HG03354 (cell line): ENCODE measurements at regions not wholly inside any gene's neighbourhood (a gene's known extent, or its start where the extent isn't known, plus 50 kb on each side); places are given as distances from the start of the nearest gene placed in this dataset.

Experiments
- ATAC-seq: cut with Tn5 transposase; IDR thresholded peaks from one replicate; pipeline ENCODE4 v1.9.1; 2021; ENCODE audit warnings: mild to moderate bottlenecking; ENCODE audit not compliant: unreplicated experiment, poor library complexity, severe bottlenecking

- ATAC-seq, result no peak
These were observed 287.9 kb downstream of the ETAA1 start for GRCh38 chr2:67684991-67685390.

GRCh38 chr2:67686254-67686653 is 289.1 kb downstream of the ETAA1 start:
- no peak for ATAC-seq

GRCh38 chr2:67689186-67689585 is 292.1 kb downstream of the ETAA1 start:
- no peak for ATAC-seq

GRCh38 chr2:67689651-67690050 is 292.5 kb downstream of the ETAA1 start:
- ATAC-seq, result no peak

GRCh38 chr2:67694445-67694844 is 297.3 kb downstream of the ETAA1 start:
- no peak for ATAC-seq

- ATAC-seq, result no peak
These were observed 303.9 kb downstream of the ETAA1 start for GRCh38 chr2:67701011-67701410.

- ATAC-seq, result no peak
These were observed 305.2 kb downstream of the ETAA1 start for GRCh38 chr2:67702284-67702683.

GRCh38 chr2:67702937-67703336 is 305.8 kb downstream of the ETAA1 start:
- no peak for ATAC-seq

- no peak for ATAC-seq
These were observed 308.9 kb downstream of the ETAA1 start for GRCh38 chr2:67706082-67706481.

- no peak for ATAC-seq
These were observed 310.8 kb downstream of the ETAA1 start for GRCh38 chr2:67707896-67708295.

GRCh38 chr2:67709835-67710234 is 312.7 kb downstream of the ETAA1 start:
- no peak for ATAC-seq

GRCh38 chr2:67712484-67712883 is 315.4 kb downstream of the ETAA1 start:
- ATAC-seq, result no peak

GRCh38 chr2:67713376-67713775 is 316.2 kb downstream of the ETAA1 start:
- no peak for ATAC-seq

GRCh38 chr2:67716895-67717396 is 319.8 kb downstream of the ETAA1 start:
- ATAC-seq, result no peak

- ATAC-seq, result no peak
These were observed 320.6 kb downstream of the ETAA1 start for GRCh38 chr2:67717692-67718091.

GRCh38 chr2:67719351-67719750 is 322.2 kb downstream of the ETAA1 start:
- ATAC-seq, result no peak

GRCh38 chr2:67721516-67721915 is 324.4 kb downstream of the ETAA1 start:
- ATAC-seq, result no peak

GRCh38 chr2:67724261-67724660 is 327.1 kb downstream of the ETAA1 start:
- no peak for ATAC-seq

- ATAC-seq, result no peak
These were observed 328.6 kb downstream of the ETAA1 start for GRCh38 chr2:67725731-67726130.

- ATAC-seq, result no peak
These were observed 329.3 kb downstream of the ETAA1 start for GRCh38 chr2:67726416-67726815.

- no peak for ATAC-seq
These were observed 330.0 kb downstream of the ETAA1 start for GRCh38 chr2:67727131-67727530.

GRCh38 chr2:67727623-67728022 is 330.5 kb downstream of the ETAA1 start:
- no peak for ATAC-seq
